ENCODE measurements at regions not wholly inside any gene's neighbourhood (a gene's known extent, or its start where the extent isn't known, plus 50 kb on each side); places are given as distances from the start of the nearest gene placed in this dataset.
"Not testable (repeated sequence)": the region's sequence is repeated elsewhere in the genome, so short reads cannot be mapped to it uniquely, and the experiment has no call there.

DNA sequence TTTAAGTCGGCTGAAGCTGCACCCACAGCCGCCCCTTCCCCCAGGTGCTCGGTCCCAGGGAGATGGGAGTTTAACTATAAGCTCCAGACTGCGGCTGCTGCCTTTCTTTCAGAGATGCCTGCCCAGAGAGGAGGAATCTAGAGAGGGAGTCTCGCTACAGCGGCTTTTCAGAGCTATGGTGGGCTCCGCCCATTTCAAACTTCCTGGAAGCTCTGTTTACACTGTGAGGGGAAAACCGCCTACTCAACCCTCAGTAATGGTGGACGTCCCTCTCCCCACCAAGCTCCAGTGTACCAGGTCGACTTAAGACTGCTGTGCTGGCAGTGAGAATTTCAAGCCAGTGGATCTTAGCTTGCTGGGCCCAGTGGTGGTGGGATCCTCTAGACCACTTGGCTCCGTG lies 135.4 kb downstream of the CXCL12 start:
- DNase-seq (no peak), ATAC-seq (no peak)
- no peaks in the 10 kb centered on the region for H3K36me3 ChIP-seq
- no peak overlapping the region for H3K4me3 ChIP-seq
- no peaks in the 10 kb centered on the region for H3K9me3 ChIP-seq
- TF ChIP-seq, protein P1, sequence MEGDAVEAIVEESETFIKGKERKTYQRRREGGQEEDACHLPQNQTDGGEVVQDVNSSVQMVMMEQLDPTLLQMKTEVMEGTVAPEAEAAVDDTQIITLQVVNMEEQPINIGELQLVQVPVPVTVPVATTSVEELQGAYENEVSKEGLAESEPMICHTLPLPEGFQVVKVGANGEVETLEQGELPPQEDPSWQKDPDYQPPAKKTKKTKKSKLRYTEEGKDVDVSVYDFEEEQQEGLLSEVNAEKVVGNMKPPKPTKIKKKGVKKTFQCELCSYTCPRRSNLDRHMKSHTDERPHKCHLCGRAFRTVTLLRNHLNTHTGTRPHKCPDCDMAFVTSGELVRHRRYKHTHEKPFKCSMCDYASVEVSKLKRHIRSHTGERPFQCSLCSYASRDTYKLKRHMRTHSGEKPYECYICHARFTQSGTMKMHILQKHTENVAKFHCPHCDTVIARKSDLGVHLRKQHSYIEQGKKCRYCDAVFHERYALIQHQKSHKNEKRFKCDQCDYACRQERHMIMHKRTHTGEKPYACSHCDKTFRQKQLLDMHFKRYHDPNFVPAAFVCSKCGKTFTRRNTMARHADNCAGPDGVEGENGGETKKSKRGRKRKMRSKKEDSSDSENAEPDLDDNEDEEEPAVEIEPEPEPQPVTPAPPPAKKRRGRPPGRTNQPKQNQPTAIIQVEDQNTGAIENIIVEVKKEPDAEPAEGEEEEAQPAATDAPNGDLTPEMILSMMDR (IDR thresholded peaks at IDR 0.05), result no peak
- intact Hi-C loops (cut with DNase I), result no loop called here
- no peaks in the 10 kb centered on the region for H3K27me3 ChIP-seq
- peaks cover 9% of the 10 kb centered on the region for H3K4me1 ChIP-seq
- no peak overlapping the region for H3K27ac ChIP-seq

- H3K4me1 ChIP-seq; ATAC-seq; intact Hi-C loops (cut with DNase I); H3K9me3 ChIP-seq; DNase-seq; H3K36me3 ChIP-seq; H3K4me3 ChIP-seq; H3K27ac ChIP-seq; H3K27me3 ChIP-seq: not testable (repeated sequence)
Observed at GRCh38 chr10:44246700-44247099, 138.2 kb downstream of the CXCL12 start.

DNA sequence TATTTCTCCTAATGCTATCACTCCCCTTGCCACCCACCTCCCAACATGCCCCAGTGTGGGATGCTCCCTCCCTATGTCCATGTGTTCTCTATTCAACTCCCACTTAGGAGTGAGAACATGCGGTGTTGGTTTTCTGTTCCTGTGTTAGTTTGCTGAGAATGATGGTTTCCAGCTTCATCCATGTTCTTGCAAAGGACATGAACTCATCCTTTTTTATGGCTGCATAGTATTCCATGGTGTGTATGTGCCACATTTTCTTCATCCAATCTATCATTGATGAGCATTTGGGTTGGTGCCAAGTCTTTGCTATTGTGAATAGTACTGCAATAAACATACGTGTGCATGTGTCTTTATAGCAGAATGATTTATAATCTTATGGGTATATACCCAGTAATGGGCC lies 138.6 kb downstream of the CXCL12 start:
- H3K27ac ChIP-seq; DNase-seq; H3K4me3 ChIP-seq; intact Hi-C loops (cut with DNase I); H3K27me3 ChIP-seq; ATAC-seq; H3K36me3 ChIP-seq; H3K9me3 ChIP-seq; H3K4me1 ChIP-seq: not testable (repeated sequence)

DNA sequence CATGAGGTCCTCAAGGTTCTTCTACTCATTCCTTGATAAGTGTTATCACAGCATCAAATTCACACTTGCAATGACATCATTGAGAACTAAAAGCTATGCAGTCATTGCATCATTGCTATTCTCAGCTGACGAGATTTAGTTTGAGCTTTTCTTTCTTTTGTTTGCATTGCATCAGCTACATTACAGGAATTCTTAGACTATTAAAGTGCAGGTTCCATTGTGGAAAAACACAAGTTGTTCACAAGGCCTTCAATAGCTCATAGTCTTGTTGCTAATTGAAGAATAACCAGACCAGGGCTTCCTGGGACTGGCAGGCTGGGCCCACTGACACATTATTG lies 139.3 kb downstream of the CXCL12 start:
- ATAC-seq (no peak), DNase-seq (no peak)
- intact Hi-C loops (cut with DNase I), result no loop called here
- H3K4me3 ChIP-seq, result no peak overlapping the region
- no peaks in the 10 kb centered on the region for H3K4me1 ChIP-seq
- H3K27me3 ChIP-seq, result no peaks in the 10 kb centered on the region
- no peaks in the 10 kb centered on the region for H3K9me3 ChIP-seq
- TF ChIP-seq, protein P1 (IDR thresholded peaks at IDR 0.05), result no peak
- no peak overlapping the region for H3K27ac ChIP-seq
- H3K36me3 ChIP-seq, result no peaks in the 10 kb centered on the region

DNA sequence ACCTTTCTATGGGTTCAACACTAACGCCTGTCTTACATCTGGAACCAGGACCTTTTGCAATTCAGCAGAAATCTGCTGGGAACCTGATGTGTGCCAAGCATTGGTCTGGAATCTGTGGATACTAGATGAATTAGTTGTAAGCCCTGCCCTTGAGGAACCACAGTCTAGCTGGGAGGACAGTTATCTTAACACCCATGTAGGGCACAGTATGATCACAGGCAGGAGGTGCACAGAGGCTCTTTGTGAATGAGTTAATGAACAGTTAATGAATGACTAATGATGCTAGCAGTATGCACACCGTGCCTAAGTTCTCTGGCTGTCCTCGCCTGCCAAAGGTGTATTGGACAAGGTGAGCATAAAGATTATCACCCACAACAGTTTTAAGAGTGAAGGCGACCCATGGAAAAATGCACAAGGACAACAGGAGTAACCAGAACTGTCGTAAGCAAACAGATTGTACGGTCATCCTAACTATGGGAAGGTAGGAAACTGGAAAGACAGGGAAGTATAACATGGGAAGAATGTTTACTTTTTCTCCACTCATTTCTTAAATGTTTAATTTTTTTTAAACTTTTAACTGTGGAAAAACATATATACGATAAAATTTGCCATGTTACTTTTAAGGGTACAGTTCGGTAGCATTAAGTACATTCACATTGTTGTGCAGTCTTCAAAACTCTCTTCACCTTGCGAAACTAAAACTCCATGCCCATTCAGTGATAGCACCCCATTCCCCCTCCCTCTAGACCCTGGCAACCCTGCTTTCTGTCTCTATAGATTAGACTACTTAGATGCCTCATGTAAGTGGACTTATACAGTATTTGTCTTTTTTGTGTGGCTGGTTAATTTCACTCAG lies 139.9 kb downstream of the CXCL12 start:
- DNase-seq (no peak), ATAC-seq (no peak)
- H3K9me3 ChIP-seq, result no peaks in the 10 kb centered on the region
- no peaks in the 10 kb centered on the region for H3K4me1 ChIP-seq
- intact Hi-C loops (cut with DNase I), result no loop called here
- H3K4me3 ChIP-seq, result no peak overlapping the region
- no peaks in the 10 kb centered on the region for H3K36me3 ChIP-seq
- no peak overlapping the region for H3K27ac ChIP-seq
- TF ChIP-seq, protein P1 (IDR thresholded peaks at IDR 0.05), result no peak
- H3K27me3 ChIP-seq, result no peaks in the 10 kb centered on the region

DNA sequence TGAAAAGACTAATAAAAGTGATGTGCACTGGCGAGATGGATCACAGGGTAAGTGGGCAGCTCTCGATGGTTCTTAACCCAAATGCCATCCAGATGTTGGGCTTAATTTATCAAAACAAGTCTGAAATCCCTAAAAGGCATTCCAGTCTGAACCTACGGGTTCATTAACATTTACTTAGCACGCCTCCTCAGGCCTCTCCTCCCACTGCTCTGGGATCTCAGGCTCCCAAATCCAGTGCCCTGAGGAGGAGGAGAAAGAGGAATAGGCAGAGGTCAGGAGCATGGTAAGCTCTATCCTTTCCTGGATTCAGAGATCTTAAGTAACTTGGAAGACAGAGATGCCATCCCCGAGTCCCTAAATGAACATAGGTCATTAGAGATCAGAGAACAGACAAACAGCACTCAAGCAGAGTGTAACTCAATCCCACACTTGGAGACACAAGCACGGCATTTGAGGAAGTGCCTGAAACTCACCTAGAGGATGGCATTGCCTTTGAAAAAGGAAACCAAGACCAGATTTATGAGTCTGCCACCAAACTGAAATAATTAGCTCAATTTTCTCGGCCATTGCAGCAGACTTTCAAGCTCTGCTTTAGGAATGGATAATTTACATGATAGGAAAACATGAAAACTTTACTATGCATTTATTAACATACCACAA lies 140.9 kb downstream of the CXCL12 start:
- Histone ChIP-seq H3K4me3 (no peak overlapping the region), H3K36me3 (no peaks in the 10 kb centered on the region), H3K4me1 (no peaks in the 10 kb centered on the region), H3K27me3 (no peaks in the 10 kb centered on the region), H3K27ac (no peak overlapping the region), H3K9me3 (no peaks in the 10 kb centered on the region)
- intact Hi-C loops (cut with DNase I), result no loop called here
- ATAC-seq (no peak), DNase-seq (no peak)
- TF ChIP-seq, protein P1 (IDR thresholded peaks at IDR 0.05), result no peak
